Esophagus squamous epithelium (tissue), 4 donors: ENCODE measurements at regions not wholly inside any gene's neighbourhood (a gene's known extent, or its start where the extent isn't known, plus 50 kb on each side); places are given as distances from the start of the nearest gene placed in this dataset.

ENCODE experiments used
- CTCF ChIP-seq, 6 experiments: fragments of 450-650 bp in 4 of 6; fragments of 200-600 bp in 2 of 6; sonication (generic) in 2 of 6; IDR thresholded peaks; one replicate each; pipeline ENCODE4 v1.5.1; 2016 to 2019; ENCODE audit warnings: antibody characterized with exemption in 6 of 6, mild to moderate bottlenecking in 4 of 6, moderate library complexity in 4 of 6
- POLR2A ChIP-seq, 4 donors: fragments of 450-650 bp; IDR thresholded peaks; one replicate each; pipeline ENCODE4 v1.6.1; 2017; ENCODE audit warnings: antibody characterized with exemption in 4 of 4, mild to moderate bottlenecking in 4 of 4, moderate library complexity in 3 of 4

- TF ChIP-seq POLR2A (IDR thresholded peaks at IDR 0.05) (no peak), CTCF (IDR thresholded peaks at IDR 0.05) (no peak)
These were observed 277.5 kb upstream of the ZFP64 start for GRCh38 chr20:52469128-52469527.
